VCaP (cell line): ENCODE measurements at regions not wholly inside any gene's neighbourhood (a gene's known extent, or its start where the extent isn't known, plus 50 kb on each side); places are given as distances from the start of the nearest gene placed in this dataset.

Source experiments
- H3K27ac ChIP-seq: fragments of 450-650 bp; 2 replicates; pipeline ENCODE4 v1.5.1; 2017
- CTCF ChIP-seq: fragments of 450-650 bp; conservative IDR thresholded peaks from 2 replicates; pipeline ENCODE4 v1.5.1; 2017; ENCODE audit warnings: mild to moderate bottlenecking, moderate library complexity

- no peak for TF ChIP-seq CTCF
Measured at GRCh38 chr4:106698621-106699195, 330.1 kb upstream of the GIMD1 start.

GRCh38 chr4:106695501-106696262 is 327.1 kb upstream of the GIMD1 start:
- H3K27ac ChIP-seq: no peak overlapping the region

More at GRCh38 chr4:106698621-106699195, 330.1 kb upstream of the GIMD1 start:
- no peak overlapping the region for H3K27ac ChIP-seq

DNA sequence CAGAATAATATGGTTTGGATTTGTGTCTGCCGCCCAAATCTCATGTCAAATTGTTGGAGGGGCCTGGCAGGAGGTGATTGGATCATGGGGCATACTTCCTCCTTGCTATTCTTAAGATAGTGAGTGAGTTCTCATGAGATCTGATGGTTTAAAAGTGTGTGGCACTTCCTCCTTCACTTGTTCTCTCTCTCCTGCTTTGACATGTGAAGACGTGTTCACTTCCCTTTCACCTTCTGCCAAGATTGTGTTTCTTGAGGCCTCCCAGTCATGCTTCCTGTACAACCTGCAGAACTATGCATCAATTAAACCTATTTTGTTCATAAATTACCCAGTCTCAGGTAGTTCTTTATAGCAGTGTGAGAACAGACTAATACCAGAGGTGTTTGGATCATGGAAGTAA is 325.7 kb upstream of the GIMD1 start:
- no peak for TF ChIP-seq CTCF
- H3K27ac ChIP-seq: no peak overlapping the region

More at GRCh38 chr4:106695501-106696262, 327.1 kb upstream of the GIMD1 start:
- TF ChIP-seq CTCF: no peak

DNA sequence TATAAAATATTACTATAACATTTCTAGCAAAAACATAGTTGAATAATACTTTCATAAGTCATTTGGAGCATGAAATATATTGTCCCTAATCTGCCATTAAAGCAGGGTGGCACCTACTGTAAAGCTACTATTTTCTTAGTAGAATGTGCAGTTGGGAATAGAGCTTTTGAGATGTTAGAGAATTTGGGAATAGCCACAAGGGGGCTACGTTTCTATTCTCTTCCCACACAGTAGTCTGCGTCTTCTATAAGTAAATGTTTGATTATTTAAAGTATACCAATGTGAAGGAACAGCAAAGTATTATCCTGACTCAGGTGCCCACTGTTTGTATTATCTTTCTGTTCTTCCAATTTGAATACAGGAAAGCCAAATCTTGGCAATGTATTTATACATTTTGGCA is 323.2 kb upstream of the GIMD1 start:
- no peak overlapping the region for H3K27ac ChIP-seq
- TF ChIP-seq CTCF: peak; percentile 67

GRCh38 chr4:106690487-106690886 is 321.9 kb upstream of the GIMD1 start:
- H3K27ac ChIP-seq: no peak overlapping the region
- TF ChIP-seq CTCF: no peak

DNA sequence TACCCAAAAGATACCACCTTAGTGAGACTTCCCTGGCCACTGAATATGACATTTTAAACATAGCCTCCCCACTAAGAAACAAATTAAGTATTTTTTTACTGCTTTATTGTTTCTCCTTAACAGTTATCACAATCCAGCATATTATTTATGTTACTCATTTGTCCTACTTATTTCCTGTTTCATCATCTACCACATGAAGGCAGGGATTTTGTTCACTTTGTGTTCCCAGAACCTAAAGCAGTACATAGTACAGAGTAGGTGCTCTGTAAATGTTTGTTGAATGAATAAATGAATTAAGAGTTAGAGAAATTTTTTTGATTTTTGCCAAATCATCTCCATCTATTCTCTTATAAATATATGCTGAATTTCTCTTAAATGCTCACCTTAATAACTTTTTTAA is 318.4 kb upstream of the GIMD1 start:
- TF ChIP-seq CTCF: no peak
- H3K27ac ChIP-seq: no peak overlapping the region

DNA sequence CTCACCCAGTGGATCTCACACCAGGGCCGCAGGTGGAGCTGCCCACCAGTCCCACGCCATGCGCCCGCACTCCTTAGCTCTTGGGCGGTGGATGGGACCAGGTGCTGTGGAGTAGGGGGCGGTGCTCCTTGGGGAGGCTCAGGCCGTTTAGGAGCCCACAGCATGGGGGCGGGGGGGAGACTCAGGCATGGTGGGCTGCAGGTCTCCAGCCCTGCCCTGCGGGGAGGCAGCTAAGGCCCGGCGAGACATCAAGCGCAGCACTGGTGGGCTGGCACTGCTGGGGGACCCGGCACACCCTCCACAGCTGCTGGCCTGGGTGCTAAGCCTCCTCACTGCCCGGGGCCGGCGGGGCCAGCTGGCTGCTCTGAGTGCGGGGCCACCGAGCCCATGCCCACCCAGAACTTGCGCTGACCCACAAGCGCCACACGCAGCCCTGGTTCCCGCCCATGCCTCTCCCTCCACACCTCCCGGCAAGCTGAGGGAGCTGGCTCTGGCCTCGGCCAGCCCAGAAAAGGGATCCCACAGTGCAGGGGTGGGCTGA is 312.9 kb upstream of the GIMD1 start:
- H3K27ac ChIP-seq: no peak overlapping the region
- no peak for TF ChIP-seq CTCF
